ENCODE measurements at regions not wholly inside any gene's neighbourhood (a gene's known extent, or its start where the extent isn't known, plus 50 kb on each side); places are given as distances from the start of the nearest gene placed in this dataset.
"Not testable (repeated sequence)": the region's sequence is repeated elsewhere in the genome, so short reads cannot be mapped to it uniquely, and the experiment has no call there.

DNA sequence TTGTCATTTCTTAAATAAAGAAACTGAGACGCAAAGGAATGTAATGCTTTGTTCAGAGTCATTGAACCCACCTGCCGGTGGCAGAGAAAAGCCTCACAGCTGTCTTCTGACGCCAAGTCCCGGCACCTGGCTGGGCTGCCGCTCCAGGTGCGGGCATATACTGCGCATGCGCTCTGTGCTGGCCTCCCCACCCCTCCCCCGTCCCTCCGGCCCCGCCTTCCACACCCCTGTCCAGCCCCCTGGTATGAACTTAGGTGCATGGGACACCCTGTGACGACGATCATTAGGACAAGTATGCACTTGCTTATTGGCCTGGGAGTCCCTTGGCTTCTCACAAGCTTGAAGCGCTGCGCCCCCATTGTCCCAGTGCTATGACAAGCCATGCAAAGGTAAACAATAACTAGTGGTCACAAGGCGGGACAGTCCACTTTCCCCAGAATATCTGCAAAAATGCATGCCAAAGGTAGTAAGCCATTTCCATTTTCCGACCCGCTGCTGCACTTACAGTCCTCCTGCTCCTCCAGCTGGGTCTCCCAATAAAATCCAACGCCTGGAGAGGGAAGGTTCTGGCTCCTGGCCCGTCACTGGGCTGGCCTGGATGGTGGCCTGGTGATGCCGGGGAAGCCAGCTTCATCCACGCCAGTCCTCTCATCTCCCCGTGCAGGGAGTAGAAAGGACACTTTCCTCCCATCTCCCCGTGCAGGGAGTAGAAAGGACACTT is 100.4 kb downstream of the PSMG1 start:
- DNase-seq (ENCODE audit: low read depth in 3 of 3) = no peak

DNA sequence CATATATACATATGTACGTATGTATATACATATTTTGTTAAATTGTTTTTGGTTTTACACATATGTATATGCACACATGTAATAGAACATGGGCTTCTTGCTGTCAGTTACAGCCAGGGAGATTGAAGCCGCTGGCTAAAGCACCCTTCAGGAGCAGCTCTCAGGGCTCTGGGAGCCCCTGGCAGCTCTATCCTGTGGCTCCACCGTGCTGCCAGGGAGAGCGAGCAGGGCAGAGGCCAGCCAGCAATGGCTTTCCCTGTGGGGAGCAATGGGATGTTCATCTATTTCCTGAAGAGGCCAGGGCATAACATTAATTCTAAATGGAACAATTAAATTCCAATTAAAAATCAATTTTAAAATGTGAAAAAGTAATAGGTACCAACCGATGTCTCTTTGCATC is 102.9 kb downstream of the PSMG1 start:
- DNase-seq (ENCODE audit: low read depth in 3 of 3) = no peak

DNA sequence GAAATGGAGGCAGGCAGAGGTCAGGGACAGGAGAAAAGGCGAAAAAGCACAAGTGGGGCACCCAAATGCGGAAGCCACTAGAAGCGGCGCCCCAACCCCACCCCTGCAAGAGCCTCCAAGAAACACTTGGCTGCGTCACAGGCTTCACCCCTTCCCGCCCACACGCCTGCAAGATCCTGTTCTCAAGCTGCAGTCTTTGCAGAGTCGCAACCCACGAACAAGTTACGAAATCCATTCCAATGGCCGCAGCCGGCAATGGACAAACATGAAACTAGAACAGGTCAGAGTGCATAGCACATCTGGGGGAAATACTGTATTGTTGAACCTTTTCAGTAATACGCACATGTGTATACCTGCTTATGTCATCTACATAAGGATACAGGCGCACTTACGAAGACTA is 103.6 kb downstream of the PSMG1 start:
- DNase-seq (ENCODE audit: low read depth in 3 of 3) = no peak

DNA sequence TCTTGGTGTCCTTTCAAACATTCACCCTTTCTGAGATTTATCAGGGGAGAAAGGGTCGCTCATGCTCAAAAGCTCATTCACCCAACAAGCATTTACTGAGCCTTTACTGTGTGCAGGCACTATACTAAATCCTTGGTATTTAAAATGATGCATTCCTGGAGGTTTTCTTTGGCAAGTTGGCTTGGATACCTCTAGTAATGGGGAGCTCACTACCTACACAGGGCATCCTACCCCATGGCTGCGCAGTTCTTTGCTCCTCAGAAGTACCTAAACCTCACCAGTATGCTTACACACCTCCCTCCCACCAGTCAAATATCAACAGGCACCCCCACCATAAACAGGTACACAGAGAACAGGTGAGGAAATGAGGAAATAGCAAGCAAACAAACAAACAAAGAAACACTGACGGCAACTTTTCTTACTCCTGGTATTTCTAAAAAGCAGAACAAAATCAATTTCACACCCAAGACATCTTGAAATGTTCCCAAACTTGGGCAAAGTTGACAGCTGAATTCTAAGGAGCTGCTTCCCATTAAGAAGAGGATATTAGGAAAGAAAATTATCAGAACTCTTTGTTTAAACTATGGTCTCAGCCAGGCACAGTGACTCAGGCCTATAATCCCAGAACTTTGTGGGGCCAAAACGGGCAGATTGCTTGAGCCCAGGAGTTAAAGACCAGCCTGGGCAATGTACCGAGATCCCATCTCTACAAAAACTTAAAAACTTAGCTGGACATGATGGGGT is 104.8 kb downstream of the PSMG1 start:
- DNase-seq (ENCODE audit: low read depth in 3 of 3) = no peak

DNA sequence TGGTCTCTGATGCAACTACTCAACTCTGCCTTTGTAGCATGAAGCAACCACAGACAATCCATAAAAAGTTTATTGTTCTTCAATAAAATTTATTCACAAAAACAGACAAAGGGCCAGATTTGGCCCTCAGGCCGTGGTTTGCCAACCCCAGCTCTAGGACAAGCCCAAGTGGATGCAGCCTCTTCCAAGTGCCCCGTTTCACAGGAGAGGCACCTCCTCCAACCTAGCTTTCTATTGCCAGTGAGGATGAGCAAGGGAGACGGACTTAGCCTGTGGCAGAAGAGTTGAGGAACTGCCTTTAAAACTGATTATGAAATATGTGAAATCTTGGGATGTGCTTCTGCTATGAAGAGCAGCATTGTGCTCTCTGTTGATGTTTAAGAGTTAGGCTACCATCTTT is 105.4 kb downstream of the PSMG1 start:
- no peak for DNase-seq (ENCODE audit: low read depth in 3 of 3)

- no peak for DNase-seq (ENCODE audit: low read depth in 3 of 3)
Observed at GRCh38 chr21:39074508-39074907, 108.7 kb downstream of the PSMG1 start.

- no peak for DNase-seq (ENCODE audit: low read depth in 3 of 3)
Observed at GRCh38 chr21:39073717-39074116, 109.5 kb downstream of the PSMG1 start.

GRCh38 chr21:39073063-39073462 is 110.2 kb downstream of the PSMG1 start:
- DNase-seq (ENCODE audit: low read depth in 3 of 3) = no peak

- no peak for DNase-seq (ENCODE audit: low read depth in 3 of 3)
Observed at GRCh38 chr21:39072468-39072867, 110.8 kb downstream of the PSMG1 start.

DNA sequence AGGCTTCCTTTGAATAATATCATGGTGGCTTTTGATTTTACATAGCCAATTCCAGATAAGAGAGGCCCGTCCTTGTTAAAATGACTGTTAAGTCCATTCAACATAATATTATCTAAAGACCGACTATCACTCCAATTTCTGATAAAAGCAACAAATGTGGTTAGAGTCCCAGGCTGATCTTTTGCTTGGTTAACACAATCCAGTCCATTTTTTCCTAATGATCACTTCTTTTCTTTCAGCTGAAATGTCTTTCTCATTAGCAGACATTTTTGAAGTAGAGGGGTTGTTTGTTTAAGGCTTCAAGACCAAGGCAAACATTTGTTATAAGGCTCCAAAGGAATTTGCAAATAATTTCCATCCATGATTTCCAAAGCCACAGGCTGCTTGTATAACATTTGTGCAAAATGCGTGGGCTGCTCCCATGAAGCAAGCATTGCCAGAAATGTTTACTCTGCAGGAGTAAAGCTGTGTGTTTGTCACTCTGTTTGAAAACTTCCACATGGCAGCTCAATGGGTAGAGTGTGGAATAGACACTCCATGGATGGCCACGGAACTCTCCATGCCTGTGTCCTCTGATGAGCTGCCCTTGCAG is 111.5 kb downstream of the PSMG1 start:
- no peak for DNase-seq (ENCODE audit: low read depth in 3 of 3)

DNA sequence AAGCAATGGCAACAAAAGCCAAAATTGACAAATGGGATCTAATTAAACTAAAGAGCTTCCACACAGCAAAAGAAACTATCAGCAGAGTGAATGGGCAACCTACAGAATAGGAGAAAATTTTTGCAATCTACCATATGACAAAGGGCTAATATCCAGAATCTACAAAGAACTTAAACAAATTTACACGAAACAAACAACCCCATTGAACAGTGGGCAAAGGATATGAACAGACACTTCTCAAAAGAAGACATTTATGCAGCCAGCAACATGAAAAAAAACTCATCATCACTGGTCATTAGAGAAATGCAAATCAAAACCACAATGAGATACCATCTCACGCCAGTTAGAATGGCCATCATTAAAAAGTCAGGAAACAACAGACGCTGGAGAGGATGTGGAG is 113.4 kb downstream of the PSMG1 start:
- not testable (repeated sequence) for DNase-seq (ENCODE audit: low read depth in 3 of 3)

DNA sequence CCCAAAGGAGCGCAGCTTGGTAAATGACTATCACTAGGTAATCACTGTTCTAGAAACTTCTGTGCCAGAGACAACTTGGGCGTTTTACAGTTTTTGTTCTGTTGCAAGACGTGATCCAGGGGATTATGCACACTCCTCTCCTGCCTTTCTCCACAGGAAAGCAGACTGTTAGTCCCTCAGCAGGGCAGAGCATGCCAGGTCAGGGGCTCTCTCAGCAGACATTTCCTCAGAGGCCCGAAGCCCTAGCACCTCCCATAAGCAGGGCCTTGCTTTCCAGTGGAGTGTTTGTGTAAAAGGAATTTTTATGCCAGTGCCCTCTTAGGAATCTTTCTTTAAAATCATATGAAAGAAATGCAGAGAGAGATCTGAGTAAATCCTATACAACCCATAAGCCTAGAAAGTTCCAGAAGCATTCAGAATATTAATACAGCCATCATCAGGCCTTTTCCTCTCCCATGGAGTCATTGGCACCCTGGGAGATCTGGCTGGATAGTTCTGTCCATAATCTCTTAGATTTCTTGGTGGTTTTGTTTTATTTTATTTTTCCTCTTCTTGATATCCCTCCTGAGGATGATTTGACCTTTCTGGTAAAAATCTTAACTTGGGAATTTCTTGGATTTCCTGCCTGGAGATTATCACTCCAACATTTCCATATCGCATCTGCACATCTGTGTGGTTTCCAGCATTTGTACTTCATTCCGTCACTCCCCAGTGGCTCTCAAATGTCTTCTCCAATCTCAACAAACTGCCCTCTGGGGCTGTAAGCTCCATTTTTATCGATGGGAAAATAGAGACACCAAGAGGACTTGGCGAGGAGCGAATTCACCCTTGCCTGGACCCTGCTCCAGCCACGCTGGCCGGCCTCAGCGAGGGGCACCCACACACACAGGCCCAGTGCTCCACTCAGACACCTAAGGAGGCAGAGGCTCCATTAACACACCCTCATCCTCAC is 116.1 kb downstream of the PSMG1 start:
- DNase-seq (ENCODE audit: low read depth in 3 of 3) = no peak

DNA sequence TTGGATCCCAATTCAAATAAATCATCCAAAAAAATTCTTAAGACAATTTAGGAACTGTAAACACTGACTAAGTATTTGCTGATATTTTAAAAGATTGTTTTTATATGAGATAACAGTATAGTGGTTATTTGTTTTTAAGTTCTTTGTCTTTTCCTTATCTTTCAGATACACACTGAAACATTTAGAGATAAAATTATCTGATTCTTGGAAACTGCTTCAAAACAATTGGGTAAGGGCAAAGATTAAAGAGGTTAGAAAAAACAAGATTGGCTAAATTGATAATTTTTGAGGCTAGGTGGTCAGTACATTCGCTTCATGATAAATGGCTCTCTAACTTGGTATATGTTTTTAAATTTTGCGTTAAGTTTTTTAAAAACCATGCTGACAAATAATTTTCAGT is 117.3 kb downstream of the PSMG1 start:
- DNase-seq (ENCODE audit: low read depth in 3 of 3) = no peak

GRCh38 chr21:39064325-39065012 is 118.8 kb downstream of the PSMG1 start:
- DNase-seq (ENCODE audit: low read depth in 3 of 3) = no peak

DNA sequence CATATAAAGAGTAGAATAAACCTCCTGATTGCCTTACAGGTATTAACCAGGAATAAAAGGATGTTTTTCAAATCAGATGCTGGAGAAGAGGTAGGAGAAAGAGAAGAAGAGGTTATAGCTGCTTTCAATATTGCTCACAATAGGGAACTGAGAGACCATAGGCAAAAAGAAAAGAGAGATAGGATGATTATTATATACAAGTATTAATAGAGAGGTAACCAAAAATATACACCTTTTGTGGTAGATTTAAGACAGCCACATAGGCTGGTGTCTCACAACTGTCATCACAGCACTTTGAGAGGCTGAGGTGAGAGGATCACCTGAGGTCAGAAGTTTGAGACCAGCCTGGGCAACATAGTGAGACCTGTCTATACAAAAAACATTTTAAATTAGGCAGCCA is 119.7 kb downstream of the PSMG1 start:
- no peak for DNase-seq (ENCODE audit: low read depth in 3 of 3)

DNA sequence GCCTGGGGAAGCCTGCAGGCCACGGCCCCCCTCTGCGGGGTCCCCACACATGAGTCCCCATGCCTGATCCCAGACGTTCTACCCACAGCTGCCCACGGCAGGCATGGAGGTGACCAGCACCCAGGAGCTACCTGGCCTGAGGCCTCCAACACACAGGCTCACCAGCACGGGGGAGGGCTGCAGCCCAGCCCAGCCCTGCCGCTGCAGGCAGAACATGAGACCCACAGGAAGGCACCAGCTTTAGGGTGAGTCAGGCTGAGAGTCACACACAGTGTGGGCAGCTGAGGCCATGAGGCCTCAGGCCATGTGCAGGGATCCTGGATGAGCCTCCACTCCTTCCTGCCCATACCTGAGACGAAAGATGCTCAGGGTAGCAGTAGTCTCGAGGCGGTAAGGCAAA is 121.1 kb downstream of the PSMG1 start:
- no peak for DNase-seq (ENCODE audit: low read depth in 3 of 3)

DNA sequence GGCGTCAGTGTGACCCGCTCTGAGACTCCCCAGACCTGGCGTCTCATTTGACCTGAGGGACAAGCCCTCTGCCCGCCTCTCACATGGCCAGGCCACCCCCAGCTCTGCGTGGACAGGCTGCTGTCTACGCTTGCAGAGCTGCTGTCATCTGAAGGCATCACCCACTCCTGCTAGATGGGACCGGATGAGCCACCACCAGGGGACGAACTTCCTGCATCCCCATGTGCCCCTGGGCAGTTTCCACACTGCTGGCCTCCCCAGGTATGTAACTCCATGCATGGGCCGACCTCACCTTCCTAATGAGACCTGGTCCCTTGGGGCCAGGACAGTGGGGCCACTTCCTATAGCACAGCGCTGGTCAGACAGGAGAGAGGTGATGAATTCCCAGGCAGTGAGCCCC is 121.5 kb downstream of the PSMG1 start:
- no peak for DNase-seq (ENCODE audit: low read depth in 3 of 3)

DNA sequence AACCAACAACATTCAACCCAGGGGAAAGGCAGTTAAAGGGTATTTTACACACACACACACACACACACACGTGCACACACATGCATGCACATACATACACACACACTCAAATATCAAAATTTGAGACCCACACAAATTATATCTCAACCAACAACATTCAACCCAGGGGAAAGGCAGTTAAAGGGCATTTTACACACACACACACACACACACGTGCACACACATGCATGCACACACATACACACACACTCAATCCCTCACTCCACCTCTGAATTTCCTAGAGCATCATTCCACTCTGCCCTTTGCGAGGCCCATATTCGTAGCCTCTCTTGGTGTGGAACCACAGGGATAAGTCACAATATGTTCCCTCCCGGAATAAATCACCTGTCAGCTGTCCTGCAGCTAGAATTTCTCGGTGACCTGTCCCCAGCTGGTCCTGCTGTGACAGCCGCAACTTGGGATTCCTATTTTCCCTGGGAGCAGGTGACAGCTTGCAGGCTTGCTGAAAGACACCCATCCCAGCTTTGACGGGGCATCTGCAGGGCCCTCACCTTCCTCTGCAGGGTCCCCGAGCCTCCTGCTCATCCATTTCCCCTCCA is 122.7 kb downstream of the PSMG1 start:
- DNase-seq (ENCODE audit: low read depth in 3 of 3) = no peak

DNA sequence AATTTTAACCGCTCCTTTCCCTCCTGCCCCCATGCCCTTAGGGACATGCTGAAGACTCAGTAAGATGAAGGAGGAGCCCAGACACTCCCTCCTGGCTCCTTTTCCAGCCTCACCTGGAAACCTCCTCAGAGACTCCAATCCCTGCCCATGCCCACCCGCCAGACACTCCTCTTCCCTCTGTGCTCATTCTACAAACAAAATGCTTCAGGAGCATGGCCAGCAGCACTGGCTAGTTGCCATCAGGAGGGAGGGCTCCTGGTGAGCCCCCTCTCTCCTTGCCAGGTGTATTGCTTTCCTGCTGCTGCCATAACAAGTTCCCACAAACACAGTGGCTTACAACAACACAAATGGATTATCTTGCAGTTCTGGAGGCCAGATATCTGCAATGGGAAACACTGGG is 126.1 kb downstream of the PSMG1 start:
- no peak for DNase-seq (ENCODE audit: low read depth in 3 of 3)

GRCh38 chr21:39056636-39057035 is 126.6 kb downstream of the PSMG1 start:
- no peak for DNase-seq (ENCODE audit: low read depth in 3 of 3)

GRCh38 chr21:39055167-39055767 is 128.0 kb downstream of the PSMG1 start:
- DNase-seq (ENCODE audit: low read depth in 3 of 3) = no peak
